ENCODE measurements at regions not wholly inside any gene's neighbourhood (a gene's known extent, or its start where the extent isn't known, plus 50 kb on each side); places are given as distances from the start of the nearest gene placed in this dataset.

DNA sequence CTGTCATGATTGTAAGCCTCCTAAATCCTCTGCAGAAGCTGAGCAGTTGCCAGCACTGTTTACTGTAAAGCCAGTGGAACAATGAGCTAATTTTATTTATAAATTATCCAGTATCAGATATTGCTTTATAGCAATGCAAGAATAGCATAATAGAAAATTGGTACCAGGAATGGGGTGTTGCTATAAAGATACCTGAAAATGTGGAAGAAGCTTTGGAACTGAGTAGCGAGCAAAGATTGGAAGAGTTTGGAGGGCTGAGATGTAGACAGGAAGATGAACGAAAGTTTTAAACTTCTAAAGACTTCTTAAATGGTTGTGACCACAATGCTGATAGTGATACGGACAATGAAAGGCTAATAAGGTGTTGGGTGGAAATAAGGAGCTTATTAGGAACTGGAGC is 917.4 kb upstream of the POT1 start:
- POLR2A ChIA-PET (ENCODE audit: unreplicated experiment) = no interaction called here
- Histone ChIP-seq H3K27me3 (ENCODE audit: insufficient read depth, low read depth) (no peaks in the 10 kb centered on the region), H4K20me1 (ENCODE audit: insufficient read depth) (no peaks in the 10 kb centered on the region), H3K36me3 (ENCODE audit: low read depth) (no peaks in the 10 kb centered on the region), H3K4me1 (replicated peaks; ENCODE audit: insufficient read depth) (no peaks in the 10 kb centered on the region), H3K79me2 (ENCODE audit: low read depth) (no peaks in the 10 kb centered on the region), H3K4me3 (no peak overlapping the region), H3F3A (ENCODE audit: insufficient read depth, low read depth) (no peaks in the 10 kb centered on the region), H2AFZ (no peak overlapping the region), H3K9me3 (ENCODE audit: insufficient read depth, low read depth) (no peaks in the 10 kb centered on the region; the same call in 1 of the 2 replicates), H3K27ac (no peak overlapping the region), H3K9me2 (ENCODE audit: insufficient read depth) (no peaks in the 10 kb centered on the region), H3K4me2 (no peak overlapping the region)
- intact Hi-C loops (cut with micrococcal nuclease; ENCODE audit: unreplicated experiment) = no loop called here
- CTCF ChIA-PET = no interaction called here
- BruUV-seq (replicated peaks) = no TSS peak
- DNase-seq = no peak
- TF ChIP-seq, protein P1, sequence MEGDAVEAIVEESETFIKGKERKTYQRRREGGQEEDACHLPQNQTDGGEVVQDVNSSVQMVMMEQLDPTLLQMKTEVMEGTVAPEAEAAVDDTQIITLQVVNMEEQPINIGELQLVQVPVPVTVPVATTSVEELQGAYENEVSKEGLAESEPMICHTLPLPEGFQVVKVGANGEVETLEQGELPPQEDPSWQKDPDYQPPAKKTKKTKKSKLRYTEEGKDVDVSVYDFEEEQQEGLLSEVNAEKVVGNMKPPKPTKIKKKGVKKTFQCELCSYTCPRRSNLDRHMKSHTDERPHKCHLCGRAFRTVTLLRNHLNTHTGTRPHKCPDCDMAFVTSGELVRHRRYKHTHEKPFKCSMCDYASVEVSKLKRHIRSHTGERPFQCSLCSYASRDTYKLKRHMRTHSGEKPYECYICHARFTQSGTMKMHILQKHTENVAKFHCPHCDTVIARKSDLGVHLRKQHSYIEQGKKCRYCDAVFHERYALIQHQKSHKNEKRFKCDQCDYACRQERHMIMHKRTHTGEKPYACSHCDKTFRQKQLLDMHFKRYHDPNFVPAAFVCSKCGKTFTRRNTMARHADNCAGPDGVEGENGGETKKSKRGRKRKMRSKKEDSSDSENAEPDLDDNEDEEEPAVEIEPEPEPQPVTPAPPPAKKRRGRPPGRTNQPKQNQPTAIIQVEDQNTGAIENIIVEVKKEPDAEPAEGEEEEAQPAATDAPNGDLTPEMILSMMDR (conservative IDR thresholded peaks at IDR 0.05) = no peak
- TF ChIP-seq EZH2 (IDR thresholded peaks at IDR 0.05; ENCODE audit: low read depth) = no peak

DNA sequence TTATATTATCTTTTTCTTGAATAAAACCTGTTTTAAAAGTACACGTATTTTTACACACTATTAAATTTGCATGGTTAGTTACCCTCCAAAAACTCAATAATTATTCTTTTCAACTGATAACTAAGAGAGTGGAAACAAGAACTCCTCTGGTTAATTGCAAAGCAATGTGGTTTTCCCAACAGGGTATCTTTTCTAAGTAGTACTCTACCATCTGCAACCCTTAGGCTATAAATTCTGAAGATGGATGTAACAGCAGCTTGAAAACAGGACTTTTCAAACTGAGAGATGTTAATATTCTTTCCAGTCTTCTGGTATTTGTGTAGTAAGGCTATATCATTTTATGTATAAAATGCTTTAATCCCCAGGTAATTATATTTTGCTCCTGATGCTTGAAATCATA is 916.1 kb upstream of the POT1 start:
- Histone ChIP-seq H3K27me3 (ENCODE audit: insufficient read depth, low read depth) (no peaks in the 10 kb centered on the region), H3K79me2 (ENCODE audit: low read depth) (no peaks in the 10 kb centered on the region), H4K20me1 (ENCODE audit: insufficient read depth) (no peaks in the 10 kb centered on the region), H3K27ac (no peak overlapping the region), H3K4me2 (no peak overlapping the region), H3F3A (ENCODE audit: insufficient read depth, low read depth) (no peaks in the 10 kb centered on the region), H3K4me1 (replicated peaks; ENCODE audit: insufficient read depth) (no peaks in the 10 kb centered on the region), H3K4me3 (no peak overlapping the region), H3K36me3 (ENCODE audit: low read depth) (no peaks in the 10 kb centered on the region), H3K9me3 (ENCODE audit: insufficient read depth, low read depth) (no peaks in the 10 kb centered on the region; the same call in 1 of the 2 replicates), H2AFZ (no peak overlapping the region), H3K9me2 (ENCODE audit: insufficient read depth) (no peaks in the 10 kb centered on the region)
- ChIA-PET CTCF (no interaction called here), POLR2A (ENCODE audit: unreplicated experiment) (no interaction called here)
- no peak for DNase-seq
- TF ChIP-seq EZH2 (IDR thresholded peaks at IDR 0.05; ENCODE audit: low read depth) = no peak
- TF ChIP-seq, protein P1 (conservative IDR thresholded peaks at IDR 0.05) = no peak
- BruUV-seq (replicated peaks) = no TSS peak
- intact Hi-C loops (cut with micrococcal nuclease; ENCODE audit: unreplicated experiment) = no loop called here

DNA sequence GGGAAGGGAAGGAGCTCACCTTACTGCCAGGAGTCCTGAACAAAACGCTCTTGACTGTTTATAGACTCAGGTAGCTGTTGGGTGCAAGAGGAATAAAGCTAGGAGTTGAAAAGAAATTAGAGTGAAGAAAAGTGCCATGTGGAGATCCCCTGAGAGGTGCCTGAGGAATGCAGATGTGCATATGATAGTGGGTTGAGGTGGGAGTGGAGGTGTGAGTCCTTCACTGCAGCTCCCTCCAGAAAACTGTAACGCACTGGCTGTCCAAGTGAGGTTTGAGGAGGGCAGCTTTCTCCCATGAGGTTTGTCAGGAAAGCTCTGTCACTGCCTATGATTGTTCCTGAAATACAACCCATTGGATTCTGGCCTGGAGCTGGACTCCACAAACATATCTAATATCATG is 904.8 kb upstream of the POT1 start:
- TF ChIP-seq, protein P1 (conservative IDR thresholded peaks at IDR 0.05) = no peak
- TF ChIP-seq EZH2 (IDR thresholded peaks at IDR 0.05; ENCODE audit: low read depth) = no peak
- no peak for DNase-seq
- no peaks in the 10 kb centered on the region for H3K79me2 ChIP-seq (ENCODE audit: low read depth)
- H3K27me3 ChIP-seq (ENCODE audit: insufficient read depth, low read depth) = no peaks in the 10 kb centered on the region
- H3K27ac ChIP-seq = no peak overlapping the region
- no peaks in the 10 kb centered on the region for H3K9me2 ChIP-seq (ENCODE audit: insufficient read depth)
- H3K9me3 ChIP-seq (ENCODE audit: insufficient read depth, low read depth) = no peaks in the 10 kb centered on the region
- no peaks in the 10 kb centered on the region for H4K20me1 ChIP-seq (ENCODE audit: insufficient read depth)
- H2AFZ ChIP-seq = no peak overlapping the region
- ChIA-PET CTCF (no interaction called here), POLR2A (ENCODE audit: unreplicated experiment) (no interaction called here)
- no peaks in the 10 kb centered on the region for H3F3A ChIP-seq (ENCODE audit: insufficient read depth, low read depth)
- H3K36me3 ChIP-seq (ENCODE audit: low read depth) = no peaks in the 10 kb centered on the region
- H3K4me3 ChIP-seq = no peak overlapping the region
- H3K4me2 ChIP-seq = no peak overlapping the region
- intact Hi-C loops (cut with micrococcal nuclease; ENCODE audit: unreplicated experiment) = no loop called here
- no peaks in the 10 kb centered on the region for H3K4me1 ChIP-seq (replicated peaks; ENCODE audit: insufficient read depth)
- BruUV-seq (replicated peaks) = no TSS peak
